Sigmoid colon (tissue), 6 donors: ENCODE measurements at regions not wholly inside any gene's neighbourhood (a gene's known extent, or its start where the extent isn't known, plus 50 kb on each side); places are given as distances from the start of the nearest gene placed in this dataset.

ENCODE experiments used
- DNase-seq: peaks from one replicate; pipeline ENCODE4 v3.0.0-alpha.2; 2019
- H3K27ac ChIP-seq, 4 donors: fragments of 200-600 bp; sonication (generic); one replicate each; pipeline ENCODE4 v1.5.1; 2016 to 2019; ENCODE audit warnings: mild to moderate bottlenecking in 1 of 4
- H3K27me3 ChIP-seq, 3 donors: fragments of 200-600 bp; sonication (generic); one replicate each; pipeline ENCODE4 v1.5.1; 2019; ENCODE audit warnings: mild to moderate bottlenecking in 1 of 3
- H3K36me3 ChIP-seq, 4 donors: fragments of 200-600 bp; sonication (generic); one replicate each; pipeline ENCODE4 v1.5.1; 2016 to 2019
- H3K4me1 ChIP-seq, 4 donors: fragments of 200-600 bp; sonication (generic); one replicate each; pipeline ENCODE4 v1.5.1; 2017 to 2019
- H3K4me3 ChIP-seq, 4 donors: fragments of 200-600 bp; sonication (generic); one replicate each; pipeline ENCODE4 v1.5.1; 2017 to 2019; ENCODE audit warnings: mild to moderate bottlenecking in 2 of 4, moderate library complexity in 1 of 4
- H3K9me3 ChIP-seq, 4 donors: fragments of 200-600 bp in 3 of 4; sonication (generic) in 3 of 4; one replicate each; pipeline versions ENCODE4 v1.5.1 to v1.6.1; 2013 to 2019
- EP300 ChIP-seq, 4 donors: sonication (generic); formaldehyde crosslinking; IDR thresholded peaks; one replicate each; pipeline ENCODE4 v1.6.1; 2017; ENCODE audit warnings: antibody characterized with exemption in 4 of 4
- POLR2A ChIP-seq, 2 donors: fragments of 450-650 bp; IDR thresholded peaks; one replicate each; pipeline ENCODE4 v1.6.1; 2016; ENCODE audit warnings: antibody characterized with exemption in 2 of 2, mild to moderate bottlenecking in 2 of 2, moderate library complexity in 2 of 2
- POLR2AphosphoS5 ChIP-seq, 4 donors: sonication (generic); formaldehyde crosslinking; IDR thresholded peaks; one replicate each; pipeline ENCODE4 v1.6.1; 2017; ENCODE audit warnings: antibody characterized with exemption in 4 of 4
- WGBS, 2 donors: extraction: QIAGEN DNeasy Blood & Tissue Kit; methylation state at CpG; one replicate each; pipeline ENCODE4 v1.1.7; 2013; 5-methylcytosine and 5-hydroxymethylcytosine counted together
- intact Hi-C: fragments of 100-400 bp; cut with DNase I; formaldehyde crosslinking; loops from one replicate; pipeline ENCODE4 v1.15.1; 2023
- TF ChIP-seq, protein P1 (sequence below), 4 experiments: fragments of 450-650 bp in 3 of 4; fragments of 200-600 bp in 1 of 4; IDR thresholded peaks; one replicate each; pipeline ENCODE4 v1.5.1; 2016 to 2019; ENCODE audit warnings: antibody characterized with exemption in 4 of 4, mild to moderate bottlenecking in 3 of 4, moderate library complexity in 2 of 4
- donor health status: healthy with polysubstance abuse.
- donor health status: healthy.

- Histone ChIP-seq H3K36me3 (no peaks in the 10 kb centered on the region), H3K4me3 (no peak overlapping the region), H3K4me1 (peaks cover 0 to 23% (median 10%) of the 10 kb centered on the region in 4 donors), H3K27me3 (no peaks in the 10 kb centered on the region), H3K27ac (no peak overlapping the region), H3K9me3 (no peaks in the 10 kb centered on the region)
- intact Hi-C loops: no loop called here
- 92 to 99% methylated on average over 1 of the region's 1 CpG for WGBS, 2 donors
- TF ChIP-seq EP300 (IDR thresholded peaks at IDR 0.05) (no peak), POLR2A (IDR thresholded peaks at IDR 0.05) (no peak), POLR2AphosphoS5 (IDR thresholded peaks at IDR 0.05) (no peak)
- DNase-seq: no peak
Observed at GRCh38 chr3:64919934-64920333, 232.1 kb upstream of the ADAMTS9 start.

DNA sequence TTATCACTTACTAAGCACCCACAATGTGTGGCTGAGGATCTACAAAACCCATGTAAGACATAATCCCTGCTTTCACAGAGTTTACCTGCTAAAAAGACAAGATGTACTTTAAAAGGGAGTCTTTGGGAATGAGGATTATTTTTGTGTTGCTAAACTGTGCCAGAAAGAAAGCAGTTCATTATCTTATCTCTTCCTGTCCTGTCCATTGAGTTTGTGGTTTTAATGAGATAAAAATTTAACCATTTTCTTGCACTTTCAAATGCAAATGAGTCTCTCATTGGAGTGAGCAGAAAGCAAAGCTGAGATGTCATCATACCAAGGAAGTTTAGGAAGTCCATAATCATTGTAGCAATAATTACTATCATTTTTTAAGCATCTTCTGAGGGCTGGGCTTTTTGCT, 231.2 kb upstream of the ADAMTS9 start:
- DNase-seq: no peak
- intact Hi-C loops: no loop called here
- H3K36me3 ChIP-seq: no peaks in the 10 kb centered on the region
- no peak overlapping the region for H3K27ac ChIP-seq
- H3K9me3 ChIP-seq: no peaks in the 10 kb centered on the region
- no peak overlapping the region for H3K4me3 ChIP-seq
- no peak for TF ChIP-seq POLR2A (IDR thresholded peaks at IDR 0.05)
- TF ChIP-seq POLR2AphosphoS5 (IDR thresholded peaks at IDR 0.05): no peak
- TF ChIP-seq EP300 (IDR thresholded peaks at IDR 0.05): no peak
- TF ChIP-seq, protein P1, sequence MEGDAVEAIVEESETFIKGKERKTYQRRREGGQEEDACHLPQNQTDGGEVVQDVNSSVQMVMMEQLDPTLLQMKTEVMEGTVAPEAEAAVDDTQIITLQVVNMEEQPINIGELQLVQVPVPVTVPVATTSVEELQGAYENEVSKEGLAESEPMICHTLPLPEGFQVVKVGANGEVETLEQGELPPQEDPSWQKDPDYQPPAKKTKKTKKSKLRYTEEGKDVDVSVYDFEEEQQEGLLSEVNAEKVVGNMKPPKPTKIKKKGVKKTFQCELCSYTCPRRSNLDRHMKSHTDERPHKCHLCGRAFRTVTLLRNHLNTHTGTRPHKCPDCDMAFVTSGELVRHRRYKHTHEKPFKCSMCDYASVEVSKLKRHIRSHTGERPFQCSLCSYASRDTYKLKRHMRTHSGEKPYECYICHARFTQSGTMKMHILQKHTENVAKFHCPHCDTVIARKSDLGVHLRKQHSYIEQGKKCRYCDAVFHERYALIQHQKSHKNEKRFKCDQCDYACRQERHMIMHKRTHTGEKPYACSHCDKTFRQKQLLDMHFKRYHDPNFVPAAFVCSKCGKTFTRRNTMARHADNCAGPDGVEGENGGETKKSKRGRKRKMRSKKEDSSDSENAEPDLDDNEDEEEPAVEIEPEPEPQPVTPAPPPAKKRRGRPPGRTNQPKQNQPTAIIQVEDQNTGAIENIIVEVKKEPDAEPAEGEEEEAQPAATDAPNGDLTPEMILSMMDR (IDR thresholded peaks at IDR 0.05): no peak
- no peaks in the 10 kb centered on the region for H3K27me3 ChIP-seq
- H3K4me1 ChIP-seq: peaks cover 0 to 14% (median 5%) of the 10 kb centered on the region in 4 donors

- 94 to 95% methylated on average over 1 of the region's 1 CpG for WGBS, 2 donors
- Histone ChIP-seq H3K9me3 (no peaks in the 10 kb centered on the region), H3K4me3 (no peak overlapping the region), H3K27ac (no peak overlapping the region), H3K4me1 (peaks cover 0 to 6% (median 0%) of the 10 kb centered on the region in 4 donors), H3K27me3 (no peaks in the 10 kb centered on the region), H3K36me3 (no peaks in the 10 kb centered on the region)
- intact Hi-C loops: no loop called here
- peak in 1 of 4 donors; percentile 4 for TF ChIP-seq EP300 (IDR thresholded peaks at IDR 0.05)
- TF ChIP-seq, protein P1 (IDR thresholded peaks at IDR 0.05): no peak
- peak in 1 of 4 donors; percentile 32 for TF ChIP-seq POLR2AphosphoS5 (IDR thresholded peaks at IDR 0.05)
- no peak for TF ChIP-seq POLR2A (IDR thresholded peaks at IDR 0.05)
- DNase-seq: no peak
Observed at GRCh38 chr3:64917914-64918453, 230.2 kb upstream of the ADAMTS9 start.

DNA sequence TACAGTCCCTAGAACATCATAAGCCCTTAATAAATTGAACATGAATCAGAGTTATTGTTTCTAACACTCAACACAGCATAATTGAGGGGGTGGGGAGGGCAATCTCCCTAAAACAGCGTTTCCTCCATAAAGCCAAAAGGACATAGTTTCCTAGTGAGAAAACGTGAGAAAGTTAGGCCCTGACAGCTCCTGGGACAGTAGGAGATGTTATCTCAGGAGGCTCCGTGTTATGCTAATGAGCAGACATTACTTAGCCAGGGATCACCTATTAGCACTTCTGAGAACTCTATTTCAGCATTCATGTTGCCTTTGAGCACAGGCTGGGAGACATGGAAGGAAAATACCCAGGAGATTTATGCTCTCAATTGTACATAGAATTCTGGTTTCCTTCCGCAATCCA, 229.1 kb upstream of the ADAMTS9 start:
- no peak for DNase-seq
- H3K36me3 ChIP-seq: no peaks in the 10 kb centered on the region
- TF ChIP-seq POLR2A (IDR thresholded peaks at IDR 0.05) (no peak), EP300 (IDR thresholded peaks at IDR 0.05) (no peak), POLR2AphosphoS5 (IDR thresholded peaks at IDR 0.05) (no peak)
- TF ChIP-seq, protein P1 (IDR thresholded peaks at IDR 0.05): no peak
- intact Hi-C loops: no loop called here
- WGBS, 2 donors: 76 to 80% methylated on average over 4 of the region's 4 CpGs
- peak overlapping the region in 1 of 4 donors; percentile 49 for H3K27ac ChIP-seq
- H3K27me3 ChIP-seq: no peaks in the 10 kb centered on the region
- no peaks in the 10 kb centered on the region for H3K9me3 ChIP-seq
- H3K4me1 ChIP-seq: peaks cover 0 to 6% (median 0%) of the 10 kb centered on the region in 4 donors
- H3K4me3 ChIP-seq: no peak overlapping the region

DNA sequence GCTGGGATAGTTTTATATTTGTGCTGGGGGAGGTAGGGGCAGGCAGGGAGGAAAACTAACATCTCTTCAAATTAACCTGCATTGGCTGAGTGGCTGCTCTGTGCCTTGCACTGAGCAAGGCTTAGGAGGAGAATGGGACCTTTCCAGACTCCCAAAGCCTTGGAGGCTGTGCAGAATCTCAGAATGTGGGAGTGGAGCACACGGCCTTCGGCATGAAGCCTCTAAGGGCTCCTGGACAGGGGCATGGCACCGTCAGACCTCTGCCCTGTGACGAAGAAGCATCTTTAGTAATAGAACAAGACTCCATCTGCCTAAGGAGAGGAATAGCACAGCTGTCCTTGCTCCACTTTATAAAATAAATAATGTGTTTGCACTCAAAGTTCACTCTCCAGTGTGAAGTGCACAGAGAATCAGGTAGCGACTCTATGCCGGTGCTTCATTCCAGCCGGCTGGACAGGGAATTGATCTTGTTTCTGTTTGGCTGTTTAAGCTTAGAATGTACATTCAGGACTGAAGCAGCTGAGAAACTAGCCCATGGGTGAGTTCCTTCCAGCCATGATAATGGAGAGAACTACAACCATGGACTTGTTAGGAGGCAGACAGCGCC, 228.5 kb upstream of the ADAMTS9 start:
- no peaks in the 10 kb centered on the region for H3K27me3 ChIP-seq
- DNase-seq: no peak
- H3K36me3 ChIP-seq: no peaks in the 10 kb centered on the region
- H3K9me3 ChIP-seq: no peaks in the 10 kb centered on the region
- 87 to 90% methylated on average over 8 of the region's 8 CpGs for WGBS, 2 donors
- H3K27ac ChIP-seq: peak overlapping the region in 2 of 4 donors; percentile 2 to 49
- intact Hi-C loops: no loop called here
- no peak overlapping the region for H3K4me3 ChIP-seq
- peaks cover 0 to 6% (median 0%) of the 10 kb centered on the region in 4 donors for H3K4me1 ChIP-seq
- TF ChIP-seq, protein P1 (IDR thresholded peaks at IDR 0.05): no peak
- no peak for TF ChIP-seq POLR2AphosphoS5 (IDR thresholded peaks at IDR 0.05)
- TF ChIP-seq EP300 (IDR thresholded peaks at IDR 0.05): no peak
- no peak for TF ChIP-seq POLR2A (IDR thresholded peaks at IDR 0.05)
